ENCODE measurements at regions not wholly inside any gene's neighbourhood (a gene's known extent, or its start where the extent isn't known, plus 50 kb on each side); places are given as distances from the start of the nearest gene placed in this dataset.

DNA sequence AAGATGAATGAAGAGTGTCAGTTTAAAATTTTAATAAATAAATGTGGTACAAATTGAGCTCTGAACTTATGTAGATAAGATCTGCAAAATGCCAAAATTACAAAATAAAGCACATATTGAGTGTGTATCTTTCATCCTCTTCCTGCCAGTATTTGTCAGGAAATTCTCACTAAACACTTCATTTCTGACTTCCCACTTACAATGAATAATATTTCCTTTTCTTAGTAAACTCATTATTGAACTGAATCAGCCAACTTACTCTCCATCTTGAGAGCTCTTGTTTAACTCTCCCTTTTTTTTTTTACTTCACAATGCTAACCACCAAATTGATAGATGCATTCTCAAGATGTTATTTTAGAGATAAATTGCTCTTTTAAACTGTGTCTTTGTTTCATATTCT, 1230.2 kb downstream of the JRKL start:
- H3K27me3 ChIP-seq (ENCODE audit: control insufficient read depth in 2 of 2, insufficient read depth in 2 of 2, low read length in 2 of 2): no peaks in the 10 kb centered on the region
- Mint-ChIP-seq H3K27me3 (ENCODE audit: low read depth in 3 of 3) (peaks cover 0 to 2% (median 0%) of the 10 kb centered on the region in 3 donors), H3K4me1 (no peaks in the 10 kb centered on the region), H3K27ac (no peak overlapping the region), H3K36me3 (no peaks in the 10 kb centered on the region), H3K4me3 (no peak overlapping the region), H3K9me3 (peaks cover 0 to 13% (median 3%) of the 10 kb centered on the region in 7 donors)
- H3K79me2 ChIP-seq (ENCODE audit: insufficient read depth, low read length): no peaks in the 10 kb centered on the region
- H3K27ac ChIP-seq (ENCODE audit: low read depth in 1 of 2, low read length in 2 of 2): no peak overlapping the region
- H4K20me1 ChIP-seq (ENCODE audit: insufficient read depth, low read length): no peaks in the 10 kb centered on the region
- TF ChIP-seq, protein P1, sequence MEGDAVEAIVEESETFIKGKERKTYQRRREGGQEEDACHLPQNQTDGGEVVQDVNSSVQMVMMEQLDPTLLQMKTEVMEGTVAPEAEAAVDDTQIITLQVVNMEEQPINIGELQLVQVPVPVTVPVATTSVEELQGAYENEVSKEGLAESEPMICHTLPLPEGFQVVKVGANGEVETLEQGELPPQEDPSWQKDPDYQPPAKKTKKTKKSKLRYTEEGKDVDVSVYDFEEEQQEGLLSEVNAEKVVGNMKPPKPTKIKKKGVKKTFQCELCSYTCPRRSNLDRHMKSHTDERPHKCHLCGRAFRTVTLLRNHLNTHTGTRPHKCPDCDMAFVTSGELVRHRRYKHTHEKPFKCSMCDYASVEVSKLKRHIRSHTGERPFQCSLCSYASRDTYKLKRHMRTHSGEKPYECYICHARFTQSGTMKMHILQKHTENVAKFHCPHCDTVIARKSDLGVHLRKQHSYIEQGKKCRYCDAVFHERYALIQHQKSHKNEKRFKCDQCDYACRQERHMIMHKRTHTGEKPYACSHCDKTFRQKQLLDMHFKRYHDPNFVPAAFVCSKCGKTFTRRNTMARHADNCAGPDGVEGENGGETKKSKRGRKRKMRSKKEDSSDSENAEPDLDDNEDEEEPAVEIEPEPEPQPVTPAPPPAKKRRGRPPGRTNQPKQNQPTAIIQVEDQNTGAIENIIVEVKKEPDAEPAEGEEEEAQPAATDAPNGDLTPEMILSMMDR (IDR thresholded peaks at IDR 0.05): no peak
- H3K4me2 ChIP-seq (replicated peaks; ENCODE audit: extremely low read depth, low read length, poor library complexity, severe bottlenecking): no peak overlapping the region
- no peak for DNase-seq
- no peak overlapping the region for H3K4me3 ChIP-seq (replicated peaks in 1 of 3; ENCODE audit: low read depth in 2 of 3, low read length in 3 of 3)
- H3K9me3 ChIP-seq (replicated peaks in 1 of 2; ENCODE audit: control insufficient read depth in 1 of 2, insufficient read depth in 1 of 2, low read length in 2 of 2): peaks cover 4 to 7% of the 10 kb centered on the region in 2 donors
- H3K4me1 ChIP-seq (ENCODE audit: control insufficient read depth in 1 of 2, insufficient read depth in 2 of 2, low read length in 2 of 2): no peaks in the 10 kb centered on the region
- intact Hi-C loops (cut with micrococcal nuclease): no loop called here
- no peaks in the 10 kb centered on the region for H3K36me3 ChIP-seq (replicated peaks in 1 of 2; ENCODE audit: control insufficient read depth in 1 of 2, insufficient read depth in 2 of 2, low read length in 2 of 2)
- no peak overlapping the region for H3K9ac ChIP-seq (ENCODE audit: insufficient read depth, low read length, poor library complexity, severe bottlenecking)
- H2AFZ ChIP-seq (ENCODE audit: insufficient read depth, low read depth, low read length, poor library complexity, severe bottlenecking): no peak overlapping the region

DNA sequence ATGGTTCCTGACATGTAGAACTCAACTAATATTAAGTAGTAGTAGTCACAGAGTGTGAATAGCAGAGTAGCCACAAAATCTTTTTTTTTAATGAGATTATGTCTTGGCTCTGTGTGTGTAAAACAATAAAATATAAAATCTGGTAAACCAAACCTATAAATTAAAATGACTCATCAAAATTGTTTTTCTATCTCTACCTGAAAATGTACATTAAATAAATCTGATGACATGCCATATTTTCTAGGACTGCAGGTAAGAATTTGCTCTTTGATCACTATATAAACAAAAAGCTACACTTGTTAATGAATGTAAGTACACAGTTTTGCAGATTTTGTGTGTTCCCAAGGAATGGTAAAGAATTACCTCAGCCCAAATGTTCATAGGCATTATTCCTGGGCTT, 1231.5 kb downstream of the JRKL start:
- no peak overlapping the region for H3K27ac ChIP-seq (ENCODE audit: low read depth in 1 of 2, low read length in 2 of 2)
- Mint-ChIP-seq H3K4me3 (no peak overlapping the region), H3K27ac (no peak overlapping the region), H3K9me3 (peaks cover 1 to 9% (median 4%) of the 10 kb centered on the region in 7 donors), H3K27me3 (ENCODE audit: low read depth in 3 of 3) (peaks cover 0 to 2% (median 0%) of the 10 kb centered on the region in 3 donors), H3K36me3 (no peaks in the 10 kb centered on the region), H3K4me1 (no peaks in the 10 kb centered on the region)
- H3K4me3 ChIP-seq (replicated peaks in 1 of 3; ENCODE audit: low read depth in 2 of 3, low read length in 3 of 3): no peak overlapping the region
- no peaks in the 10 kb centered on the region for H3K4me1 ChIP-seq (ENCODE audit: control insufficient read depth in 1 of 2, insufficient read depth in 2 of 2, low read length in 2 of 2)
- peaks cover 3 to 7% of the 10 kb centered on the region in 2 donors for H3K9me3 ChIP-seq (replicated peaks in 1 of 2; ENCODE audit: control insufficient read depth in 1 of 2, insufficient read depth in 1 of 2, low read length in 2 of 2)
- no peaks in the 10 kb centered on the region for H4K20me1 ChIP-seq (ENCODE audit: insufficient read depth, low read length)
- no peak overlapping the region for H2AFZ ChIP-seq (ENCODE audit: insufficient read depth, low read depth, low read length, poor library complexity, severe bottlenecking)
- H3K27me3 ChIP-seq (ENCODE audit: control insufficient read depth in 2 of 2, insufficient read depth in 2 of 2, low read length in 2 of 2): no peaks in the 10 kb centered on the region
- intact Hi-C loops (cut with micrococcal nuclease): no loop called here
- TF ChIP-seq, protein P1 (IDR thresholded peaks at IDR 0.05): no peak
- H3K36me3 ChIP-seq (replicated peaks in 1 of 2; ENCODE audit: control insufficient read depth in 1 of 2, insufficient read depth in 2 of 2, low read length in 2 of 2): no peaks in the 10 kb centered on the region
- no peak overlapping the region for H3K4me2 ChIP-seq (replicated peaks; ENCODE audit: extremely low read depth, low read length, poor library complexity, severe bottlenecking)
- no peak for DNase-seq
- H3K9ac ChIP-seq (ENCODE audit: insufficient read depth, low read length, poor library complexity, severe bottlenecking): no peak overlapping the region
- no peaks in the 10 kb centered on the region for H3K79me2 ChIP-seq (ENCODE audit: insufficient read depth, low read length)

Measured in CD14-positive monocyte (primary cell).